HEK293 (cell line): ENCODE measurements at regions not wholly inside any gene's neighbourhood (a gene's known extent, or its start where the extent isn't known, plus 50 kb on each side); places are given as distances from the start of the nearest gene placed in this dataset.

ENCODE experiments used
- CTCF ChIA-PET: fragments of 350-600 bp; formaldehyde crosslinking; extraction: SDS; loops from one replicate; lab custom pipeline; 2021; ENCODE audit warnings: antibody characterized with exemption; lab: Yijun Ruan, JAX
- POLR2A ChIA-PET: fragments of 300-600 bp; formaldehyde crosslinking; extraction: SDS; loops from one replicate; lab custom pipeline; 2020; ENCODE audit warnings: antibody characterized with exemption, inconsistent platforms; lab: Yijun Ruan, JAX
- H3K27ac ChIP-seq: fragments of 200-500 bp; sonication (Bioruptor generic); 2 replicates; pipeline ENCODE4 v1.5.1; 2014; ENCODE audit warnings: low read depth, low read length, control low read depth, inconsistent platforms; ENCODE audit errors: extremely low read depth
- H3K36me3 ChIP-seq, 2 experiments: fragments of 200-500 bp in 1 of 2; sonication (Bioruptor generic) in 1 of 2; 1 replicate in 1 of 2; 2 replicates in 1 of 2; pipeline ENCODE4 v1.5.1; 2014 to 2017; ENCODE audit warnings: inconsistent platforms in 2 of 2, low read length in 2 of 2; ENCODE audit not compliant: control insufficient read depth in 2 of 2, insufficient read depth in 1 of 2
- H3K4me1 ChIP-seq: fragments of 200-500 bp; sonication (Bioruptor generic); 2 replicates; pipeline ENCODE4 v1.5.1; 2014; ENCODE audit warnings: mild to moderate bottlenecking, low read length, inconsistent platforms; ENCODE audit not compliant: control insufficient read depth, insufficient read depth
- H3K4me3 ChIP-seq: 2 replicates; pipeline ENCODE4 v1.5.1; 2011; ENCODE audit warnings: low read depth, mild to moderate bottlenecking, control low read depth, low read length, moderate library complexity
- H3K9me3 ChIP-seq: fragments of 200-500 bp; sonication (Bioruptor generic); 2 replicates; pipeline ENCODE4 v1.5.1; 2014; ENCODE audit warnings: low read depth, low read length, inconsistent platforms; ENCODE audit not compliant: control insufficient read depth, insufficient read depth
- HOXD13 ChIP-seq: sonication (generic); formaldehyde crosslinking; IDR thresholded peaks from 2 replicates; pipeline ENCODE4 v1.8.0; 2022; ENCODE audit warnings: missing genetic modification reagents, borderline replicate concordance
- MYNN ChIP-seq: fragments of 450-650 bp; formaldehyde crosslinking; IDR thresholded peaks from 2 replicates; pipeline ENCODE4 v1.5.1; 2016; ENCODE audit warnings: missing biosample characterization, missing genetic modification characterization, borderline replicate concordance
- REPIN1 ChIP-seq: fragments of 450-650 bp; formaldehyde crosslinking; IDR thresholded peaks from 2 replicates; pipeline ENCODE4 v1.5.1; 2017; ENCODE audit warnings: missing biosample characterization, missing genetic modification characterization, low read depth
- SP7 ChIP-seq: fragments of 450-650 bp; formaldehyde crosslinking; IDR thresholded peaks from 2 replicates; pipeline ENCODE4 v1.5.1; 2016; ENCODE audit warnings: missing biosample characterization, missing genetic modification characterization
- ZBTB7A ChIP-seq: fragments of 450-650 bp; formaldehyde crosslinking; IDR thresholded peaks from 2 replicates; pipeline ENCODE4 v1.5.1; 2016; ENCODE audit warnings: low read depth, missing biosample characterization, missing genetic modification characterization
- ZFP41 ChIP-seq: fragments of 450-650 bp; formaldehyde crosslinking; IDR thresholded peaks from 2 replicates; pipeline ENCODE4 v1.5.1; 2016; ENCODE audit warnings: missing biosample characterization, missing genetic modification characterization, borderline replicate concordance
- ZNF121 ChIP-seq: fragments of 450-650 bp; formaldehyde crosslinking; IDR thresholded peaks from 2 replicates; pipeline ENCODE4 v1.5.1; 2016; ENCODE audit warnings: missing biosample characterization, missing genetic modification characterization
- ZNF133 ChIP-seq: fragments of 450-650 bp; formaldehyde crosslinking; IDR thresholded peaks from 2 replicates; pipeline ENCODE4 v1.5.1; 2016; ENCODE audit warnings: missing biosample characterization, missing genetic modification characterization
- ZNF138 ChIP-seq: fragments of 450-650 bp; formaldehyde crosslinking; IDR thresholded peaks from 2 replicates; pipeline ENCODE4 v1.5.1; 2016; ENCODE audit warnings: missing biosample characterization, missing genetic modification characterization, borderline replicate concordance
- ZNF155 ChIP-seq: fragments of 450-650 bp; formaldehyde crosslinking; IDR thresholded peaks from 2 replicates; pipeline ENCODE4 v1.5.1; 2016; ENCODE audit warnings: missing biosample characterization, missing genetic modification characterization
- ZNF202 ChIP-seq: fragments of 450-650 bp; formaldehyde crosslinking; IDR thresholded peaks from 2 replicates; pipeline ENCODE4 v1.5.1; 2016; ENCODE audit warnings: missing biosample characterization, missing genetic modification characterization, borderline replicate concordance
- ZNF211 ChIP-seq: fragments of 450-650 bp; formaldehyde crosslinking; IDR thresholded peaks from 2 replicates; pipeline ENCODE4 v1.5.1; 2016; ENCODE audit warnings: low read depth, missing biosample characterization, missing genetic modification characterization
- ZNF223 ChIP-seq: fragments of 450-650 bp; formaldehyde crosslinking; IDR thresholded peaks from 2 replicates; pipeline ENCODE4 v1.5.1; 2016; ENCODE audit warnings: missing biosample characterization, missing genetic modification characterization
- ZNF37A ChIP-seq: fragments of 450-650 bp; IDR thresholded peaks from 2 replicates; pipeline ENCODE4 v1.5.1; 2018; ENCODE audit warnings: missing biosample characterization, missing genetic modification characterization
- ZNF521 ChIP-seq: fragments of 450-650 bp; formaldehyde crosslinking; IDR thresholded peaks from 2 replicates; pipeline ENCODE4 v1.5.1; 2017; ENCODE audit warnings: missing biosample characterization, mild to moderate bottlenecking, missing genetic modification characterization
- ZNF530 ChIP-seq: fragments of 450-650 bp; formaldehyde crosslinking; IDR thresholded peaks from 2 replicates; pipeline ENCODE4 v1.5.1; 2016; ENCODE audit warnings: low read depth, missing biosample characterization, missing genetic modification characterization
- ZNF548 ChIP-seq: fragments of 450-650 bp; formaldehyde crosslinking; IDR thresholded peaks from 2 replicates; pipeline ENCODE4 v1.5.1; 2016; ENCODE audit warnings: missing biosample characterization, missing genetic modification characterization
- ZNF549 ChIP-seq: fragments of 450-650 bp; IDR thresholded peaks from 2 replicates; pipeline ENCODE4 v1.5.1; 2018; ENCODE audit warnings: missing biosample characterization, missing genetic modification characterization, mild to moderate bottlenecking, inconsistent platforms, moderate library complexity
- ZNF747 ChIP-seq: fragments of 450-650 bp; formaldehyde crosslinking; IDR thresholded peaks from 2 replicates; pipeline ENCODE4 v1.5.1; 2016; ENCODE audit warnings: missing biosample characterization, missing genetic modification characterization
- ZNF76 ChIP-seq: fragments of 450-650 bp; formaldehyde crosslinking; IDR thresholded peaks from 2 replicates; pipeline ENCODE4; 2016; ENCODE audit warnings: low read depth, missing biosample characterization, missing genetic modification characterization, borderline replicate concordance
- ZNF785 ChIP-seq: fragments of 450-650 bp; formaldehyde crosslinking; IDR thresholded peaks from 2 replicates; pipeline ENCODE4 v1.5.1; 2016; ENCODE audit warnings: missing biosample characterization, missing genetic modification characterization
- ZNF837 ChIP-seq: fragments of 450-650 bp; formaldehyde crosslinking; IDR thresholded peaks from 2 replicates; pipeline ENCODE4 v1.5.1; 2016; ENCODE audit warnings: missing biosample characterization, missing genetic modification characterization
- ZSCAN30 ChIP-seq: fragments of 450-650 bp; IDR thresholded peaks from 2 replicates; pipeline ENCODE4 v1.5.1; 2018; ENCODE audit warnings: missing biosample characterization, mild to moderate bottlenecking, missing genetic modification characterization, moderate library complexity
- TF ChIP-seq, protein P1 (sequence below): IDR thresholded peaks from 2 replicates; pipeline ENCODE4 v1.6.1; 2011; ENCODE audit warnings: mild to moderate bottlenecking, low read depth, low read length, borderline replicate concordance

DNA sequence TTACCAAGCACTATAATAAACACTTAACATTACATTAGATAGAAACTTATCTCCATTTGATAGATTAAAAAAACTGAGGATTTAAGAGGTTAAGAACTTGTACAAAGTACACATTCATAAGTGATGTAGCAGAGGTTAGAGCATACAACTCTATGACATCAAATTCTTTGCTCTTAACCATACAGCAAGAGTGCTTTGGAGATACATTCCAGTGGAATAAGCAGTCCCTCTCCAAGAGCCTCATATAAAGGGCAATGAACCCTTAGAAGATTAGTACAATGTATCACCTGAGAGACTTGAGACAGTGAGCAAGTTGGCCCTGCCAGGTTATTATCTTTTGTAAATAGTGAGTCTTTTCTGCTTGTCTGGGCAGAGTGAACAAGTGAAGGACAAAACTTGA lies 600.4 kb upstream of the CT83 start:
- CTCF ChIA-PET, result no interaction called here
- TF ChIP-seq ZSCAN30 (tag by site-specific recombination), result no peak
- no peak for TF ChIP-seq REPIN1
- TF ChIP-seq ZNF121, result no peak
- TF ChIP-seq ZFP41, result no peak
- TF ChIP-seq ZNF223 (tag by site-specific recombination), result no peak
- no peak for TF ChIP-seq ZNF549
- no peak for TF ChIP-seq ZBTB7A (tag by site-specific recombination)
- no peak for TF ChIP-seq ZNF202
- TF ChIP-seq ZNF37A (tag by site-specific recombination), result no peak
- TF ChIP-seq ZNF211 (tag by site-specific recombination), result no peak
- TF ChIP-seq HOXD13, result no peak
- no peak for TF ChIP-seq ZNF747 (tag by site-specific recombination)
- TF ChIP-seq ZNF521 (tag by site-specific recombination), result no peak
- TF ChIP-seq ZNF76 (tag by site-specific recombination), result no peak
- TF ChIP-seq ZNF837, result no peak
- TF ChIP-seq ZNF155 (tag by site-specific recombination), result no peak
- TF ChIP-seq, protein P1, sequence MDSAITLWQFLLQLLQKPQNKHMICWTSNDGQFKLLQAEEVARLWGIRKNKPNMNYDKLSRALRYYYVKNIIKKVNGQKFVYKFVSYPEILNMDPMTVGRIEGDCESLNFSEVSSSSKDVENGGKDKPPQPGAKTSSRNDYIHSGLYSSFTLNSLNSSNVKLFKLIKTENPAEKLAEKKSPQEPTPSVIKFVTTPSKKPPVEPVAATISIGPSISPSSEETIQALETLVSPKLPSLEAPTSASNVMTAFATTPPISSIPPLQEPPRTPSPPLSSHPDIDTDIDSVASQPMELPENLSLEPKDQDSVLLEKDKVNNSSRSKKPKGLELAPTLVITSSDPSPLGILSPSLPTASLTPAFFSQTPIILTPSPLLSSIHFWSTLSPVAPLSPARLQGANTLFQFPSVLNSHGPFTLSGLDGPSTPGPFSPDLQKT, result no peak
- no peaks in the 10 kb centered on the region for H3K4me1 ChIP-seq

DNA sequence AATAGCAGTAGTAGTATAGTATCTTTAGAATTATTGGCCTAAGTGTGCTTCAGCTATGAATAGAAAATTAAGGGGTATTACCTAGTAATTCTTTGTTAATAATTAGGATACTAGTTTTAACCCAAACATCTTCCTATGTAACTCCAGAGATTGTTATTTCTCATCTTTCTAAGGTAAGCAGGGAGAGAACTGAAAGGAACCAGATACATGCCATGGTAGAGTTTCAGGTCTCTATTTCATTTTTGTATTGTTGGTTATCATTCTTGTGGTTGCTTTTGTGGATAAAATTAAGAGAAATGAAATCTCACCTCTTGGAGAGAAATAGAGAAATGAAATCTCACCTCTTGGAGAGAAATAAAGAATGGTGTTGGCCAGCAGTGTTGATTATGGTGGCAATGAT lies 597.1 kb upstream of the CT83 start:
- ChIA-PET POLR2A (no interaction called here), CTCF (no interaction called here)
- Histone ChIP-seq H3K36me3 (no peaks in the 10 kb centered on the region), H3K9me3 (no peaks in the 10 kb centered on the region), H3K4me1 (no peaks in the 10 kb centered on the region), H3K4me3 (no peak overlapping the region), H3K27ac (no peak overlapping the region)
- no peak for TF ChIP-seq ZNF138
- no peak for TF ChIP-seq REPIN1
- TF ChIP-seq, protein P1, result no peak

More for the DNA sequence above, 600.4 kb upstream of the CT83 start:
- Histone ChIP-seq H3K4me3 (no peak overlapping the region), H3K9me3 (no peaks in the 10 kb centered on the region; the same call in 1 of the 2 replicates), H3K36me3 (no peaks in the 10 kb centered on the region), H3K27ac (no peak overlapping the region)
- POLR2A ChIA-PET, result no interaction called here

DNA sequence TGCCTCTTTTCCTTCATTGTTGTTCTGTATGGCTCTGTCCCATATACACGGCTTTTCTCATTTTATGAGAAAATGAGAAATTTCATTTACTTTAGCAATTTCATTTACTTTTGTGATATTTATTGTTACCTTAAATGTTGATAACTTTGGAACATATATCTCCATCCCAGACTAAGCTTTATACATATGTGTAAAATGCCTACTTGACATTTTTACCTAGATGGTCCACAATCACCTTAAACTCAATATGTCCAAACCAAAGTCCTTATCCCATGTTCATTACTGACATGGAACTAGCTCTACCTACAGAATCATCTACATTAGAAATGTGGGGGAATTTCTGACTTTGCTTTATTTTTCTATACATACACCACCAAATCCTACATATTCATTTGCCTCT lies 590.5 kb upstream of the CT83 start:
- Histone ChIP-seq H3K27ac (no peak overlapping the region), H3K9me3 (no peaks in the 10 kb centered on the region; the same call in 1 of the 2 replicates), H3K36me3 (no peaks in the 10 kb centered on the region), H3K4me3 (no peak overlapping the region), H3K4me1 (no peaks in the 10 kb centered on the region)
- ChIA-PET CTCF (no interaction called here), POLR2A (no interaction called here)
- TF ChIP-seq ZNF530 (tag by site-specific recombination) (no peak), ZNF785 (no peak), ZNF548 (tag by site-specific recombination) (no peak), SP7 (tag by site-specific recombination) (no peak), MYNN (tag by site-specific recombination) (no peak), ZNF133 (tag by site-specific recombination) (no peak)
